Stimulated activated CD8-positive, alpha-beta memory T cell treated with anti-CD3 and anti-CD28 coated beads, Interleukin-7, amount 100 ng/mL, for 4 hours (primary cell): ENCODE measurements at regions not wholly inside any gene's neighbourhood (a gene's known extent, or its start where the extent isn't known, plus 50 kb on each side); places are given as distances from the start of the nearest gene placed in this dataset.

Experiments
- DNase-seq, 2 donors: peaks; one replicate each; pipeline ENCODE4 v3.0.0-alpha.2; 2020; ENCODE audit warnings: low read depth in 2 of 2

DNA sequence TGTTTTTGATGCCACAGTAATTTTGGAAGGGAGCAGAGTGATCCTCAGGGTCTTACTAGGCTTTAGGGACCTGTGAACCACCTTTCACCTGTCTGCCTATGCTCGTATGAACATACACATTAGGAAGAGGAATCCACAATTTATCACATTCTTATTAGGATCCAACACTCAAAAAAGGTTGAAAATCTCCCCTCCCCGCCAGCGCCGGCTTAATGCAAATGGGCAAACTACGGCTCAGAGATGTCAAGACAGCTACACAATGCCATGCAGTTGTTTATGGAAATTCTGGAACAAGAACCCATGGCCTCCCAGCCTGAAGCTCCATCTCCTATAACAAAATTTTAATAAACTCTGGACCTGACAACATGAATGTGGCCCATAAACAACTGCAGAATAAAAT, 375.9 kb upstream of the ACVR2A start:
- no peak for DNase-seq

DNA sequence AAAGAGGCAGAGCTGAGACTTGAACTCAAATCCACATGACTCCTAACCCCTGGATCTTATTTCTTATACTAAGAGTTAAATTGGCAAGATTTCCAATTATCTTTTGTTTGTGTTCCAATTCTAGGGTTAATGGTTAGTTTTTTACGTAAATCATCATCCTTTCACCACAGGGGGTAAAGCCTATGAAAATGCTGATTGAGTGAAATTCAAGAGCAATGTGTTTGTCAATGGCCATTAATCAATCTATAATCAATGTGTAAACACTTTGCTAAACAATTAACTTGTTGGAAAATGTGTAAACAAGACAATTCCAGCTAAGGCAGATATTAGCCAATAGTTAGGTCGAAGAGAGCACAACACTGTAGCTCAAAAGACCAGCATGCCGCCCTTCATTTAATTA, 376.5 kb upstream of the ACVR2A start:
- no peak for DNase-seq

DNA sequence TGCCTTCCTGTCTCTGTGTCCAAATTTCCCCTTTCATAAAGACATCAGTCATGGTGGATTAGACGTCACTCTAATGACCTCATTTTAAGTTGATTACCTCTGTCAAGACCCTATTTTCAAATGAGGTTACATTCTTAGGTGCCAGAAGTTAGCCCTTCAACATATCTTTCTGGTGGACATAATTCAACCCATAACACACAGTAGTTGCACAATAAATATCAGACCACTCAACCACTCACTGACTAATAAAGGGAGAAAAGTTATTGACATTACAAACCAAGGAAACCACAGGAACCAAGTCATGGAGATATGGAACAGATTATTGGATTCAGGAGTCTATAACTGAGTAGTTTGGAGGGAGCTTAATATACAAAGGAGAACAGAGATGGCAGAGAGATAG, 377.4 kb upstream of the ACVR2A start:
- DNase-seq = no peak

DNA sequence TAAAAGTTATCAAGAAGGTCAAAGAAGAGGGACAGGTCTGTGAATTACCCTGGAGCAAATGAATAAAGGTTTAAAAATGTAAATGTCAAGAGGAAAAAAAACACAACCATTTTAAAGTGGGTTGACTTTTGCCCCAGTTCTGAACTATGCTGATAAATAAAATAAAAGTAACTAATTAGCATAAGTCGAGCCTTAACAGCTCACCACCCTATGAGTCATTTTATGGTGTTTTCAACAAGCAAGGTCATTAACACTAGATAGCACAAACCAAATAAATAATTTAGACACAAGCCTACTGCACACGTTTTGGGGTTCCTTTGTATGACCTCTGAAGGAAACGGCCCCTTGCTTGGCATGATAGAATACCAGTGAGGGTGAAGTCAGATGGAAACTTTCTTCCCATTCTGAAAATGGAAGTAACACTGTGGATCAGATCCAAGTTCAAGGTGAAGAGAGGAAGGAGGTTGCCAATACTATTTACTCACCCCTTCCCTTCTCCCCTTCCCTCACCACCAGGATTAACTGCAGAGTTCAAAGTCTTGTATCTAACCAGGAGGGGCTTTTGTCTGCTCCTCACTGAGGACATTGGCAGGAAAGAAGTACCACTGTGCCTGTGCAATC, 380.0 kb upstream of the ACVR2A start:
- no peak for DNase-seq

GRCh38 chr2:147463881-147464520, 380.8 kb upstream of the ACVR2A start:
- DNase-seq = no peak

- no peak for DNase-seq
Measured at GRCh38 chr2:147460155-147460554, 384.7 kb upstream of the ACVR2A start.

DNA sequence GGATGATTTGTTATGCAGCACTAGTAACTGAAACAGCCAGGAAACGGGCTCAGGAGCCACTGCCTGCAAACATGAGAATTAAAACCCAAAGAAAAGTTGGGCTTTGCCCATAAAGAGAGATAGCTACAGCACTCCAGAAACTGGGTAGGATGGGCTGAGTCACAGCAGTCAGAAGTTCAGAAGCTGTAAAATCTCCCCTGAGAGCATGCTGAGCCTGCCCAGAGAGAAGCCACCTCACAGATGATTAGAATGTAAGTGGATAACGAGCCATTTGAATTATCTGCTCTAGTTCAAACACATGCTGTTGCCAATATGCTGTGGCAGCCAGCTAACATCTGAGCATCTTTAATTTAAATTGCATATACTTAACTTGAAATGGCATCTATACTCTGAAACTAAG, 388.1 kb upstream of the ACVR2A start:
- no peak for DNase-seq

DNA sequence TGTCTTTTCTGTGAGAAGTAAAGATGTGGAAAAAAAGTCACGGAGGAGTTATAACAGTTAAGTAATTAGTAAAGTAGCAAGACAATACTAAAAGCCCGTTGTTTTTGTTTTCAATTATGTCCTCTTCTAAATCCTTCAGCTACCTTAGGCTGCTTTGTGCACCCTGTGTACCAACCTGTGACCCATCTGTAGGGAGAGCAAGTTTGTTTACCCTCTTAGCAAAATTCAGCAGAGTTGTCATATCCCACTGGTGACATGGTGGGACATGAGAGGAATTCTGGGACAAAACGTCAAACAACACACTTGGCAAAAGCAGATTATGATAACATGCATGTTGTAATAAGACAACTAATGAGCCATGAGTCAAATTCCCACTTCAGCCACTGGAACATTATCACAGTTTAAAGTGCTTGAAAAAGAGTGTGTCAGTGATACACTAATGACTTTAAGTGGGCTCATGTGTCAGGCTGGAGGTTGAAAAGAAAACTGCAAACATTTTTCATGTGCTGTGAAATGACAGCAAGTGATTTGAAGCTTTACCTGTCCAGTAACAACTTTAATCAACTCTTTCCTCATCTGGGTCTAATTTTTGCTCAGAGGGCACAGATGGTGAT, 392.8 kb upstream of the ACVR2A start:
- no peak for DNase-seq

- DNase-seq = no peak
Measured at GRCh38 chr2:147450661-147451510, 393.9 kb upstream of the ACVR2A start.

- DNase-seq = peak; percentile 6 to 52
Measured at GRCh38 chr2:147449323-147449991, 395.4 kb upstream of the ACVR2A start.

GRCh38 chr2:147442816-147443215, 402.0 kb upstream of the ACVR2A start:
- DNase-seq = no peak

GRCh38 chr2:147441182-147441581, 403.6 kb upstream of the ACVR2A start:
- no peak for DNase-seq

GRCh38 chr2:147440734-147441133, 404.1 kb upstream of the ACVR2A start:
- no peak for DNase-seq

GRCh38 chr2:147439986-147440385, 404.8 kb upstream of the ACVR2A start:
- no peak for DNase-seq

- DNase-seq = no peak
Measured at GRCh38 chr2:147438882-147439281, 405.9 kb upstream of the ACVR2A start.

DNA sequence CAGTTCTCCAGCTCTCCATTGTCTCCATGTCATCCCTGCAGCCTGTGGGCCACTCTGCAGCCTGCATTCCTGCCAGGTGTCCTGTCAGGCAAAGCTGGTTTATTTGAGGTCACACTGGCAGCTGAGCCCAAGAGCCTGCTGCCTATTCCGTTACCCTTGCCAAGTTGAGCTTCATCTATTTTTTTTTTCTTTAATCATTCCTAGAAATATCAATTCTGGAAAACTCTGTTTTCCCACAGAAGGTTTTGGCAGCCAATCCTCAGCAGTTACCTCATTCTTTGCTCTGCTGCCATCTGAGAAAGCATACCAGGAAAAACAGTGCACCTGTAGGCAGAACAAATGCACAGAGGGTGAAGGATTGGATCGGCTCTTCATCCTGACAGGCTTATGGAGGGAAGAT, 411.0 kb upstream of the ACVR2A start:
- DNase-seq = no peak

GRCh38 chr2:147430408-147430807, 414.4 kb upstream of the ACVR2A start:
- DNase-seq = no peak

GRCh38 chr2:147428120-147428747, 416.6 kb upstream of the ACVR2A start:
- no peak for DNase-seq

GRCh38 chr2:147425437-147426029, 419.3 kb upstream of the ACVR2A start:
- no peak for DNase-seq

DNA sequence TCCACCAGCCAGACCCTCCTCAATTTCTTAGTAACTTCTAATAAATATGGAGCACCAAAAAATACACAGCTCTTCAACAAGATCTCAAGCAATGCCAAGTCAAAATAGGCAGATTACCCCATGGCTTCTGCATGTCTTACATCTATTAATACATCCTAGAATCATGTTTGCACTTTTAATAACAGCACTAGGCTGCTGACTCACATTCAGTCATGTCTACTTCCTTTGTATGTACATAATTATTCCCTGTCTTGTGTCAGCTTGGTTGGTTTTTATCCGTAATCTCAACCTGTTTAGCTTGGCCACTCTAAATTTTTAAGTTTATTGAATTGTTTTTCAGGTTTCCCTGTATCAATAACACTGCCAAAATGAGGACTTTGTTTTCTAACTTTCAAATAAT, 420.1 kb upstream of the ACVR2A start:
- no peak for DNase-seq
